ENCODE measurements at regions not wholly inside any gene's neighbourhood (a gene's known extent, or its start where the extent isn't known, plus 50 kb on each side); places are given as distances from the start of the nearest gene placed in this dataset.

- no peak overlapping the region for H3K4me3 Mint-ChIP-seq
- H3K27ac Mint-ChIP-seq, result no peak overlapping the region
- Histone ChIP-seq H3F3A (replicated peaks; ENCODE audit: low read depth) (no peaks in the 10 kb centered on the region), H3K4me1 (ENCODE audit: insufficient read depth) (no peaks in the 10 kb centered on the region), H3K4me2 (no peak overlapping the region), H2AFZ (no peak overlapping the region), H3K36me3 (ENCODE audit: insufficient read depth) (no peaks in the 10 kb centered on the region), H3K27me3 (ENCODE audit: insufficient read depth) (no peaks in the 10 kb centered on the region), H3K9me2 (ENCODE audit: insufficient read depth) (no peaks in the 10 kb centered on the region), H4K20me1 (replicated peaks; ENCODE audit: insufficient read depth) (no peaks in the 10 kb centered on the region), H3K4me3 (no peak overlapping the region), H3K27ac (ENCODE audit: low read depth) (no peak overlapping the region), H3K79me2 (replicated peaks; ENCODE audit: insufficient read depth) (no peaks in the 10 kb centered on the region)
- H3K4me1 Mint-ChIP-seq, result no peaks in the 10 kb centered on the region
- no peaks in the 10 kb centered on the region for H3K36me3 Mint-ChIP-seq (ENCODE audit: low read depth)
- no peaks in the 10 kb centered on the region for H3K27me3 Mint-ChIP-seq (ENCODE audit: insufficient read depth, low read depth, poor library complexity)
- DNase-seq (ENCODE audit: low spot score) (peak; percentile 62), ATAC-seq (peak; percentile 78)
- TF ChIP-seq EZH2phosphoT487 (IDR thresholded peaks at IDR 0.05; ENCODE audit: unreplicated experiment) (no peak), STAT1 (IDR thresholded peaks at IDR 0.05; ENCODE audit: unreplicated experiment) (no peak)
- TF ChIP-seq, protein P1, sequence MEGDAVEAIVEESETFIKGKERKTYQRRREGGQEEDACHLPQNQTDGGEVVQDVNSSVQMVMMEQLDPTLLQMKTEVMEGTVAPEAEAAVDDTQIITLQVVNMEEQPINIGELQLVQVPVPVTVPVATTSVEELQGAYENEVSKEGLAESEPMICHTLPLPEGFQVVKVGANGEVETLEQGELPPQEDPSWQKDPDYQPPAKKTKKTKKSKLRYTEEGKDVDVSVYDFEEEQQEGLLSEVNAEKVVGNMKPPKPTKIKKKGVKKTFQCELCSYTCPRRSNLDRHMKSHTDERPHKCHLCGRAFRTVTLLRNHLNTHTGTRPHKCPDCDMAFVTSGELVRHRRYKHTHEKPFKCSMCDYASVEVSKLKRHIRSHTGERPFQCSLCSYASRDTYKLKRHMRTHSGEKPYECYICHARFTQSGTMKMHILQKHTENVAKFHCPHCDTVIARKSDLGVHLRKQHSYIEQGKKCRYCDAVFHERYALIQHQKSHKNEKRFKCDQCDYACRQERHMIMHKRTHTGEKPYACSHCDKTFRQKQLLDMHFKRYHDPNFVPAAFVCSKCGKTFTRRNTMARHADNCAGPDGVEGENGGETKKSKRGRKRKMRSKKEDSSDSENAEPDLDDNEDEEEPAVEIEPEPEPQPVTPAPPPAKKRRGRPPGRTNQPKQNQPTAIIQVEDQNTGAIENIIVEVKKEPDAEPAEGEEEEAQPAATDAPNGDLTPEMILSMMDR (conservative IDR thresholded peaks at IDR 0.05; ENCODE audit: low read depth in 2 of 2), result peak; percentile 72 to 79
- no peaks in the 10 kb centered on the region; the same call in 2 of the 3 replicates for H3K9me3 Mint-ChIP-seq
Observed at GRCh38 chr1:242842094-242842493, 317.6 kb upstream of the PLD5 start.

DNA sequence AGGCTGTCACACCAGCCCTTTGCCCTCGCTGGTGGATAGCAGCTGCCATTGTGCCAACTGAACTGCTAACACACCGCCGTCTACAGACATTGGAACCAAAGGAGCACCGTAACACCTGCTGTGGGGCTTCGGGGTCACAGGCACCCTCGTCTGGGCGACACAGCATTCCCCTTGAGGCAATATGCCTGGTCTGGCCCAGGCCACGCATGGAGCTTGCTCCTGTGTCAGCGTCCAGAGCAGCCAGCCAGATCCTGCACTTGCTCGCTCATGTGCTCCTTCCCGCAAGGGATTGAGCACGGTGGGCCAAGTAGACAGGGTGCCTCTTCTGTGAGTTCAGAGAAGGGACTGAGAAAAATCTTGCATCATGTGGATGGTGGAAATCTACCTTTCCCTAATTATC, 314.6 kb upstream of the PLD5 start:
- H3K27me3 ChIP-seq (ENCODE audit: insufficient read depth), result no peaks in the 10 kb centered on the region
- H3K36me3 ChIP-seq (ENCODE audit: insufficient read depth), result no peaks in the 10 kb centered on the region
- H3K79me2 ChIP-seq (replicated peaks; ENCODE audit: insufficient read depth), result no peaks in the 10 kb centered on the region
- H3F3A ChIP-seq (replicated peaks; ENCODE audit: low read depth), result no peaks in the 10 kb centered on the region
- H4K20me1 ChIP-seq (replicated peaks; ENCODE audit: insufficient read depth), result no peaks in the 10 kb centered on the region
- H3K9me2 ChIP-seq (ENCODE audit: insufficient read depth), result no peaks in the 10 kb centered on the region
- H3K27ac ChIP-seq (ENCODE audit: low read depth), result no peak overlapping the region
- Mint-ChIP-seq H3K36me3 (ENCODE audit: low read depth) (no peaks in the 10 kb centered on the region), H3K4me1 (no peaks in the 10 kb centered on the region), H3K27me3 (ENCODE audit: insufficient read depth, low read depth, poor library complexity) (no peaks in the 10 kb centered on the region), H3K27ac (no peak overlapping the region), H3K4me3 (no peak overlapping the region), H3K9me3 (no peaks in the 10 kb centered on the region; the same call in 2 of the 3 replicates)
- H3K4me3 ChIP-seq, result no peak overlapping the region
- no peak overlapping the region for H2AFZ ChIP-seq
- H3K4me1 ChIP-seq (ENCODE audit: insufficient read depth), result no peaks in the 10 kb centered on the region
- H3K4me2 ChIP-seq, result no peak overlapping the region
- ATAC-seq, result no peak
- no peak for DNase-seq (ENCODE audit: low spot score)
- TF ChIP-seq REST (IDR thresholded peaks at IDR 0.05; ENCODE audit: unreplicated experiment), result no peak
- TF ChIP-seq, protein P1 (conservative IDR thresholded peaks at IDR 0.05; ENCODE audit: low read depth in 2 of 2), result no peak
- TF ChIP-seq EZH2phosphoT487 (IDR thresholded peaks at IDR 0.05; ENCODE audit: unreplicated experiment), result no peak
- TF ChIP-seq ZNF462 (CRISPR knock-in tag; IDR thresholded peaks at IDR 0.05), result no peak
- TF ChIP-seq, protein P2, sequence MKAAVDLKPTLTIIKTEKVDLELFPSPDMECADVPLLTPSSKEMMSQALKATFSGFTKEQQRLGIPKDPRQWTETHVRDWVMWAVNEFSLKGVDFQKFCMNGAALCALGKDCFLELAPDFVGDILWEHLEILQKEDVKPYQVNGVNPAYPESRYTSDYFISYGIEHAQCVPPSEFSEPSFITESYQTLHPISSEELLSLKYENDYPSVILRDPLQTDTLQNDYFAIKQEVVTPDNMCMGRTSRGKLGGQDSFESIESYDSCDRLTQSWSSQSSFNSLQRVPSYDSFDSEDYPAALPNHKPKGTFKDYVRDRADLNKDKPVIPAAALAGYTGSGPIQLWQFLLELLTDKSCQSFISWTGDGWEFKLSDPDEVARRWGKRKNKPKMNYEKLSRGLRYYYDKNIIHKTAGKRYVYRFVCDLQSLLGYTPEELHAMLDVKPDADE (IDR thresholded peaks at IDR 0.05), result no peak

Measured in GM23338 (cell line).